GM12891 (cell line): ENCODE measurements at regions not wholly inside any gene's neighbourhood (a gene's known extent, or its start where the extent isn't known, plus 50 kb on each side); places are given as distances from the start of the nearest gene placed in this dataset.

Experiments used
- DNase-seq: peaks from one replicate; pipeline ENCODE4 v3.0.0; 2011; ENCODE audit warnings: low spot score; ENCODE audit not compliant: insufficient read length
- FAIRE-seq: peaks from 2 replicates; lab custom pipeline; 2011; peaks lifted over from hg19 to GRCh38; lab: Jason Lieb, UNC
- PAX5 ChIP-seq: IDR thresholded peaks from 2 replicates; pipeline ENCODE4 v1.6.1; 2011; ENCODE audit warnings: low read length, moderate library complexity, mild to moderate bottlenecking; ENCODE audit not compliant: insufficient read depth, severe bottlenecking
- POLR2A ChIP-seq: IDR thresholded peaks from 2 replicates; pipeline ENCODE4 v1.6.1; 2011; ENCODE audit warnings: low read depth, low read length, control low read depth
- POLR2AphosphoS5 ChIP-seq: IDR thresholded peaks from 2 replicates; pipeline ENCODE4 v1.6.1; 2011; ENCODE audit warnings: low read depth, low read length, control low read depth
- POU2F2 ChIP-seq: IDR thresholded peaks from 2 replicates; pipeline ENCODE4 v1.6.1; 2011; ENCODE audit warnings: low read depth, mild to moderate bottlenecking, control low read depth, low read length, moderate library complexity
- SPI1 ChIP-seq: IDR thresholded peaks from 2 replicates; pipeline ENCODE4 v1.6.1; 2011; ENCODE audit warnings: low read depth, low read length, control low read depth
- TAF1 ChIP-seq: IDR thresholded peaks from 2 replicates; pipeline ENCODE4 v1.6.1; 2011; ENCODE audit warnings: low read depth, low read length, control low read depth

DNA sequence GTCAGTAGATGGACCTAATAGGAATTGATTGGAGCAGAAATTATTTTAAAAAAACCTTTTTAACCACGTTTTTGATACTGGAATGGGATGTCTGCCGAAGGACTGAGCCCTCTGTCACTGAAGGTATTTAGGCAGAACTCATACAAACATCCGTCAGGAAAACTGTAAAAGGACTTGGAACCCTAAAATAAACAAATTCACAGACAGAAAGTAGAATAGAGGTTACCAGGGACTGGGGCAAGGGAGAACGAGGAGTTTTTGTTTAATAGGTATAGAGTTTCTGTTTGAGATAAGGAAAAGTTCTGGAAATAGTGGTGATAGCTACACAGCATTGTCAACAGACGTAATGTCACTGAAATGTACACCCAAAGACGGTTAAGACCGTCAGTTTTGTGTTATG is 105.5 kb downstream of the BCOR start:
- DNase-seq (no peak), FAIRE-seq (no peak)
- no peak for TF ChIP-seq POLR2AphosphoS5
- no peak for TF ChIP-seq PAX5
- TF ChIP-seq TAF1: no peak
- no peak for TF ChIP-seq POU2F2
- no peak for TF ChIP-seq POLR2A
- TF ChIP-seq SPI1: no peak

DNA sequence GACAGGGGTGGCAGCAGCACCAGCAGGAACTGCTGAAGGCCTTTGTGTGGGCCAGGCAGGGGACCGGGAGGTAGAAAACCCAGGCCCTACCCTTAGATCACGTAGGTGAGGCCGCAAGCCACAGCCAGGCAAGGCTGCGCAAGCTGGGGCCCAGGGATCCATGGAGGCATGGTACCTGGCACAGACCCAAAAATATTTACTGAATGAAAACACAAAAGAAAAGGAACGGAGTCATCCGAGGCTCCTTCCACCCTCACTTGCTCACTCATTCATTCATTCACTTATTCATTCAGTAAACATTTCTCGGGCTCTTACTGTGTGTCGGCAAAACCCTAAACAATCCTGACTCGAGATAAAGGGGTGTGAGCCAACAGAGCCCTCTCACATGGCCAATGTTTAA is 102.3 kb downstream of the BCOR start:
- DNase-seq: no peak
- no peak for FAIRE-seq
- no peak for TF ChIP-seq PAX5
- no peak for TF ChIP-seq TAF1
- TF ChIP-seq POU2F2: no peak
- no peak for TF ChIP-seq POLR2A
- TF ChIP-seq POLR2AphosphoS5: no peak
- no peak for TF ChIP-seq SPI1

DNA sequence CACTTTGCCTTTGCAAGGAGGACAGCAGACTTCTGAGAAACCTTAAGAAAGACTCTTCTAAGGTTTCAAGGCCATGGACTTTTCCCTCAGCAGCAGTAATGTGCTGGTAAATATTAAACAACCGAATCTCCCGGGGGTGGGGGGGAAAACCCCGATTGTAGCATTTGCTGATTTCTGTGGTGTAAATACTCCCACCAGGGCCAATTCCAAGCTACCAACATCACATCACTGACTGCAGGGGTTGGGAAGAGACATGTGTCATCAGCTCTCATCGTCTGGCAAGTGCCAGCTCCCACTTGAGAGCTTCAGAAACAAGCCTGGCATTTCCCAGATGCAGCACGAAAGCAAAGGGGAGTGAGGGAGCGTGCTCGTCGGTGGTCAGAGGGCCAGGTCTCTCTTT is 101.2 kb downstream of the BCOR start:
- FAIRE-seq (no peak), DNase-seq (no peak)
- TF ChIP-seq SPI1 (no peak), PAX5 (no peak), POLR2AphosphoS5 (no peak), POLR2A (no peak), TAF1 (no peak), POU2F2 (no peak)

DNA sequence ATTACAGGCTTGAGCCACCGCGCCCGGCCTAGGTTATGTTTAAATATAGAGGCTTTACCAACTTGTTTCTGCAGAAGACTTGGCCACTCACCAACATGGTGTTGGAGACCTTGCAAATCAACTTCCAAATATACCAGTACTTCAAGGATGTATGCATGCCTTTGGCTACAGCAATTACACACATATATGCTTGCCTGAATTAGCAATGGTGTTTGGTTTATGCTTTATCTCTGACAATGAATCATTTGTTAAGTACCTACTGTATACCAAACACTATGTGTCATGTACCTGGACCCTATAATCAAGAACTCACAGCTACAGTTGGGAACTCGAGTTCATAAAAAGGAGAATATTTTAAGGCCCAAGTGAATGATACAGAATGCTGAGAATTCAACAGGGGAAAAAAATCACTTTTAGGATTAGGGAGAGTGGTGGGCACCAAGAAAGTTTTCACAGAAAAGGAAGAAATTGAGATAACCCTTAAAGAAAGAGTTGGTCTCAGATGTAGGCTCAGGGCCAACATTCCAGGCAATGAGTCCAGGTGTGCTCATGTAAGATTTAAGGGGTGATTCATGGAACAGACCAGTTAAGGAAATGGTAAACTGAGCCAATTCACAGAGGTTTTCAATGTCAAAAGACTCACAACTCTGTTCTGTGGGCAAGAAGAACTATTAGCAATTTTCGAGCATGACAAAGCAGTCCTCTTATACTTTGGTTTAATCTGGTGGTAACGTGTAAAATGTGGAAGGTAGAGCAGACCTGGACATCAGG is 98.9 kb downstream of the BCOR start:
- FAIRE-seq (no peak), DNase-seq (no peak)
- TF ChIP-seq TAF1: no peak
